HEK293T (cell line): ENCODE measurements at regions not wholly inside any gene's neighbourhood (a gene's known extent, or its start where the extent isn't known, plus 50 kb on each side); places are given as distances from the start of the nearest gene placed in this dataset.

Experiments
- ARNT ChIP-seq: fragments of 450-650 bp; IDR thresholded peaks from 2 replicates; pipeline ENCODE4 v1.6.1; 2017; ENCODE audit warnings: mild to moderate bottlenecking
- CTBP1 ChIP-seq: fragments of 450-650 bp; IDR thresholded peaks from 2 replicates; pipeline ENCODE4 v1.6.1; 2016; ENCODE audit warnings: borderline replicate concordance
- ELF4 ChIP-seq: fragments of 450-650 bp; IDR thresholded peaks from 2 replicates; pipeline ENCODE4 v1.6.1; 2017; ENCODE audit warnings: antibody characterized with exemption
- FOXK2 ChIP-seq: fragments of 450-650 bp; IDR thresholded peaks from 2 replicates; pipeline ENCODE4 v1.6.1; 2016; ENCODE audit warnings: mild to moderate bottlenecking
- FOXM1 ChIP-seq: fragments of 450-650 bp; IDR thresholded peaks from 2 replicates; pipeline ENCODE4 v1.6.1; 2017; ENCODE audit warnings: mild to moderate bottlenecking, borderline replicate concordance
- HDGF ChIP-seq: fragments of 450-650 bp; IDR thresholded peaks from 2 replicates; pipeline ENCODE4 v1.6.1; 2017; ENCODE audit warnings: antibody characterized with exemption, borderline replicate concordance
- L3MBTL2 ChIP-seq: fragments of 450-650 bp; conservative IDR thresholded peaks from 2 replicates; pipeline ENCODE4 v1.6.1; 2016; ENCODE audit warnings: mild to moderate bottlenecking
- LEF1 ChIP-seq: fragments of 450-650 bp; IDR thresholded peaks from 2 replicates; pipeline ENCODE4 v1.6.1; 2017; ENCODE audit warnings: mild to moderate bottlenecking, borderline replicate concordance
- SP1 ChIP-seq: fragments of 450-650 bp; IDR thresholded peaks from 2 replicates; pipeline ENCODE4 v1.6.1; 2017
- SUZ12 ChIP-seq: fragments of 450-650 bp; IDR thresholded peaks from 2 replicates; pipeline ENCODE4 v1.6.1; 2016; ENCODE audit warnings: mild to moderate bottlenecking
- TARDBP ChIP-seq: fragments of 450-650 bp; IDR thresholded peaks from 2 replicates; pipeline ENCODE4 v1.6.1; 2016
- ZNF384 ChIP-seq: fragments of 450-650 bp; IDR thresholded peaks from 2 replicates; pipeline ENCODE4 v1.6.1; 2016

DNA sequence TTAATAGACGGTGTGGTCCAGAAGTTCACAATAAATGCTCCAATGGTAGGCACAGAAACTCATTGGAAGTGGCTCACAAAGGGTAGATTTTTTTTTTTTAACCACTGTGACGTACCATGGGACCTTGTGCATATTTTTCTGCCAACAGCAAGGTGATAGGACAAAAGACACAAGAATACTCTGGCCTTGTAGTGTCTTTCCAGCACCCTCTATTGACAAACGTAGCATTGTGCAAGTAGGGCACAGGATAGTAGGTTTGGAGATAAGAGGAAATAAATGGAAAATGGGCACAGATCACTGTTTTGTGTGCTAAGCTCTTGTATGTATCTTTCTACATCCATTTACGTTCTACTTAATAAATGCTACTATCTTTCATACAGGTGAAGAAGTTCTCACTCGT is 2054.9 kb downstream of the PCDH7 start:
- TF ChIP-seq SP1 (no peak), TARDBP (no peak), FOXK2 (no peak), LEF1 (no peak), ZNF384 (no peak), FOXM1 (no peak), L3MBTL2 (no peak), SUZ12 (no peak), HDGF (no peak), ARNT (no peak), CTBP1 (no peak), ELF4 (no peak)
